KBM-7 (cell line): ENCODE measurements at regions not wholly inside any gene's neighbourhood (a gene's known extent, or its start where the extent isn't known, plus 50 kb on each side); places are given as distances from the start of the nearest gene placed in this dataset.

Source experiments
- DNase-seq: peaks from one replicate; pipeline ENCODE4 v3.0.0-alpha.2; 2015
- in situ Hi-C: fragments of 300-500 bp; cut with MboI; formaldehyde crosslinking; loops from 2 replicates; pipeline ENCODE4 v1.14.3; 2020; ENCODE audit warnings: low sequenced_read_pairs, low pct_unique_long_range_greater_than_20kb, mixed read lengths

GRCh38 chr11:95524314-95525036 lies 265.1 kb downstream of the FAM76B start:
- in situ Hi-C loops: no loop called here
- DNase-seq: no peak

DNA sequence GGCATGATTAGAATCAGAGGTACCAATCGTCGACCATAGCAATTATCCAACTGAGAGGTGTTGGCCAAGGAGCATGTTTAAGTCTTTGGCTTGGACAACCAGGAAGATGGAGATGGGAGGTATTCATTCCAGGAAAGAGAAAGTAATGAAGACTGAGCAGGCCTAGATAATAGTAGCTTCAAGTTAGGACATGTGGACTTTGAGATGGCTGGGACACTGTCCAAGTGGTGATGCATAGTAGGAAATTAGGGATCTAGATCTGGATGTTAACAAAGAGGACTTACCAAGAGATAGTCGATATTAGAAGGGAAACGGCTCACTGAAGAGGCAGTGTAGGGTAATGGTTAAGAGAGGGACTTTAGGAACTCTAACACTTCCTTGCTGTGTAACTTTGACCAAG lies 266.7 kb downstream of the FAM76B start:
- DNase-seq: no peak
- in situ Hi-C loops: no loop called here

DNA sequence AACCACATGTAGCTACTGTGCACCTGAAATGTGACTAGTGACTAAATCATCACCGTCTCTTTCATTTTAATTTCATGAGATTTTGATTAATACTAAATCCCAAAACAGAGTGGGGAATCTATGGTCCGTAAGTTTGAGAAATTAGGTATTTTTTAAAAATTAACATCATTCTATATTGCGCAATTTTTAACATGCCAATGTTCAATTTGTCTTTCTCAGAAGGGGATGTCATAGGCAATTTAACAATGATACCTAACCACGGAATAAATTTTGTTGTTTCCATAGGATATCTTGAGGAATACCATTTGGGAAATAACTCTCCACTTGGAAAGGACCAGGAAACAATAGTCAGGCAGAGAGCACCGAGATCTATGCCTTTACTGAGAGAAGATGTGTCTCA lies 267.7 kb downstream of the FAM76B start:
- DNase-seq: no peak
- in situ Hi-C loops: no loop called here

DNA sequence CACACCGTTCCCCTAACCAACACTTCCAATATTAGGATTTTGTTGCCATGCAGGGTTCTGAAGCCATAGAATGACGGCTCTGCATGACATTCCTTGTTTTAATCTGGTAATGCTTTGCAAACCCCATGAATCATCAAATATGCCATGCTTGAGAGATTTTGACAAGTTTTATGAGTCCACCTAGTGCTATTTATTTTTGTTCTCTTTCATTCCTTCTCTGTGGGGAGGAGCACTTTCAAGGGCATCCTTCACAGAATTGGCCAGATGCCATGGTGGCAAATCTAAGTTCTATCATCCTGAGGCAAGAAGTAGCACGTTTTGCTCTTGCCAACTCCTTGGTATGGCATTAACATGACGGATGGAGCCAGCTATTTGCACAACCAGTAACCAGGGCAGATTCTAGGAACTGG lies 268.4 kb downstream of the FAM76B start:
- DNase-seq: no peak
- in situ Hi-C loops: no loop called here

GRCh38 chr11:95520369-95521132 lies 269.0 kb downstream of the FAM76B start:
- DNase-seq: no peak
- in situ Hi-C loops: no loop called here

GRCh38 chr11:95519912-95520311 lies 269.7 kb downstream of the FAM76B start:
- DNase-seq: no peak
- in situ Hi-C loops: no loop called here

DNA sequence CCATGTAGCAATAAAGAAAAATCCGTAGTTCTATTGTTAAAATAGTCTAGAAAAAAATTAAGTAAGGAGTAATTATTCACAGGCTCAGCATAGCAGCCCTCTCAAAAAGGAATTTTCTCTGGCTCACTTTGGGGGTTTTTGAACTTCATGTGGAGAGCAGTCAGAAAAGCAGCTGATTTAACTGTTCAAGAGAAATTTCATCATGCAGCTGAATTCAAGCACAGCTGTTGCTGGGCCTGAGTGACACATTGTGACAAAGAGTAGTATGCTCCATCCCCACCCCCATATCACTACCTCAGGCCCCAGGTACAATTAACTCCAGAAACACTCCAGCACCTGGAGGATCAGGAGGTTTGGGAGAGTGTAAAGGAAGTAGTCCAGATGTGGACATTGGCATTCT lies 272.1 kb downstream of the FAM76B start:
- DNase-seq: no peak
- in situ Hi-C loops: no loop called here

GRCh38 chr11:95516786-95517185 lies 272.8 kb downstream of the FAM76B start:
- in situ Hi-C loops: no loop called here
- DNase-seq: no peak

- in situ Hi-C loops: no loop called here
- no peak for DNase-seq
These were observed 273.4 kb downstream of the FAM76B start for GRCh38 chr11:95516175-95516574.

DNA sequence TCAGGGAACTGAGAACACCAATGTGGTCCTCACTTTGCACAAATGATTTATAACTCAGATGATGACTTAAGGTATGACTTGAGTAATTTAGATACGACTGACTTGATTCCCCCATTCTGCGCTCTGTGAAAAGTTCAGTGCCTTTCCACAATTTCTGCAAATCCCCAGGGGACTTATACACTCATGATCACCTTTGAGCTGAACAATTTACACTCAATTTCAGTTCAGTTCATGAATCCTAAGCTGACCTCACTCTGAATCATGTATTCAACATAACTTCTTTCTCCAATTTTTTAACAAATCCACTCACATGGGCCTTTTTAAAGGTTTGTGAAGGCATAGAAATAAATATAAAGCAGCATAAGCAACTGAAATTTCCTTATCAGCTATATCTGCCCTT lies 274.2 kb downstream of the FAM76B start:
- no peak for DNase-seq
- in situ Hi-C loops: no loop called here

DNA sequence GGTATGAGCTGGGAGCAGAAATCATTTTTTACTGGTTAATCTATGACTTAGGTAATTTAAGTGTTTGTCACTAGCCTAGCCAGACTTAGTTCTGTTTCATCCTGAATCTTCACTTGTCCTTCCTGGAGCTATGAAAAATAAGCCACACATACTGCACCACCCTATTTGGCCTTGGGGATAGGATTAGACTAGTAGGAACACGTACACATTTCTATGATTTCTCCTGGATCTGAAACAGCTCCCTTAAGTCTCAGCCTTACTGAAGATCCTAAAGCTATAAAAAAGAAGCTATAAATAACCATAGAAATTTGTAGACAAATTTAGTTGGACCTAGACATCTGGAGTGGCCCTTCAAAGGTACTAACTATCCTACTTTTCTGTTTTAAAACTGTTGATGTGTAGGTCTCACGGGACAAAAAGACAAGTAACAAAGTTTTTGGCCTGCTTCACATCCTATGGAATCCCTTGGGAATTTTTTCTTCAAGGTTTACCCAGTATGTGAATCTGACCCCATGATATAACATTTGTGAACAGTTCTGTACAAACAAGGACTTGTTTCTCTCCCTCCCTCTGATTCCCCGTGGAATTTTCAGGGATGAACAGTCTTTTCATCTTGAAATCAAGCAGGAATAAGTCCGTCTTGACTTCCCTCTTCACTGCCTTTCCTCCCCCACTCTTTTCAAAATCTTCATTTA lies 275.0 kb downstream of the FAM76B start:
- in situ Hi-C loops: no loop called here
- DNase-seq: no peak

DNA sequence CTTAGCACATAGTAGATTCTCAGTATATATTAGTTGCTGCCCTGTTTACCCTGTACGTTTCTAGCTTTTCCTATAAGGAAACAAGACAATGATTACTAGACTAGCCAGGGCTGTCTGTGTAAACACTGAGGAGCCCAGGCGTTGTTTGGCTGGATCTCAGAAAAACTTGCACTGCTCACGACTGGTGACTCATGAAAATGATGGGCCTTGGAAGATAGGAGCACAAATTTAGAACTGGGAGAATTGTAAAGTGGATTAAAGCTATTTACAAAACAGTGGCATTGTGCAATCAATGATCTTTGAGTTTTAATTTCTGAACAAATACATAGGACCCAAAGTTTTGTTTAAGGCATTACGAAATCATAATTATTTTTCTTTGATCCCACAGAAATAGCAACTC lies 276.9 kb downstream of the FAM76B start:
- DNase-seq: no peak
- in situ Hi-C loops: no loop called here

DNA sequence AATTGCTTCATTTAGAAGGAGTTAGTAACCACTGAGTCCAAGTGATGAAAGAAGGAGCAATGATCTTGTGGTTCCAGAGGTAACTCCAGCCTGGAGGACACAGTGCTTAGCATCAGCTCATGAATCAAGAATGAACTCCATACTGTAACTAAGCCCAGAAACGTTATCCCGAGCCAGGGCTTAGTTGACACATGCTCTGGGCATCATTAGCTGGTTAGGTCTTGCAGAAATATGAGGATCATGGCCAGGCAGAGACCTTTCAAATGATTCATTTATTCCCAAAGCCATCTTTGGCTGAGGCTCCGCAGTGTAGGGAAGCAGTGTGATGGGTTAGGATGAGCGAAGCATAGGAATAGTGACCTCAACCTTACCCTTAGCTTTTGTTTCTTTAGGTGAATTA lies 277.4 kb downstream of the FAM76B start:
- in situ Hi-C loops: no loop called here
- no peak for DNase-seq

DNA sequence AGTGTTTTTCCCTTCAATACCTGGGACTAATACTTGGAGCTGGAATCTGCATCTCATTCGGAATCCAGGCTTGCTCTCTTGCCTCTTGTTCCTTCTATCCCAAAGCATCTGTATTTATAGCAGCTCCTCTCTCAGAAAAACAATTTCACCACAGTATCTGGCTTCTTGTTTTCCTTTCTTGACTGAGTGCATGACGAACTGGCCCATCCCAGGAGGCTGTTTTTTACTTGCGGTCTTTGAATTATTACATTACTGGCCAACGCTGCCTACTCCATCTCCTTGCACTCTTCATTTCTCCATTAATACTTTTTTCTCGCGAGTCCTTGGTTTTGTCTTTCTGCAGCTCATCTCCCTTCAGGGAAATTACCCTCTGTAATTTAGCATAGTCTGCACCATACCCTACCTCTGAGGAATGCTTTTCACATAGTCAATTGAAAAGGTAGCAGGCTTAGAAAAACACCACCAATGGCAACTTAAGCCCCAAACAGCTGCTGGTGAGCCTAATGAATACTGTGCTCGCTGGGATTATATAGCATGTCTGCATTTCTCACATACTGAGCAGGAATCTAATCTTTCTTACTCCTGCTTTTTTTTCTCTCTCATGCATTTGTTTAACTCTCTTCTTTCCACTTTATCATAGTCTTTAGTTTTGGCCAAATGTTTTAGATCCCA lies 277.4 kb upstream of the SESN3 start:
- in situ Hi-C loops: no loop called here
- DNase-seq: no peak

- in situ Hi-C loops: no loop called here
- no peak for DNase-seq
These were observed 276.8 kb upstream of the SESN3 start for GRCh38 chr11:95507794-95508193.

GRCh38 chr11:95506777-95507176 lies 275.8 kb upstream of the SESN3 start:
- in situ Hi-C loops: no loop called here
- DNase-seq: no peak

GRCh38 chr11:95505927-95506426 lies 275.0 kb upstream of the SESN3 start:
- peak; percentile 33 for DNase-seq
- in situ Hi-C loops: no loop called here

GRCh38 chr11:95503047-95503446 lies 272.0 kb upstream of the SESN3 start:
- in situ Hi-C loops: no loop called here
- DNase-seq: no peak

- DNase-seq: no peak
- in situ Hi-C loops: no loop called here
These were observed 271.5 kb upstream of the SESN3 start for GRCh38 chr11:95502522-95502921.
